ENCODE measurements at regions not wholly inside any gene's neighbourhood (a gene's known extent, or its start where the extent isn't known, plus 50 kb on each side); places are given as distances from the start of the nearest gene placed in this dataset.
"Not testable (repeated sequence)": the region's sequence is repeated elsewhere in the genome, so short reads cannot be mapped to it uniquely, and the experiment has no call there.

DNA sequence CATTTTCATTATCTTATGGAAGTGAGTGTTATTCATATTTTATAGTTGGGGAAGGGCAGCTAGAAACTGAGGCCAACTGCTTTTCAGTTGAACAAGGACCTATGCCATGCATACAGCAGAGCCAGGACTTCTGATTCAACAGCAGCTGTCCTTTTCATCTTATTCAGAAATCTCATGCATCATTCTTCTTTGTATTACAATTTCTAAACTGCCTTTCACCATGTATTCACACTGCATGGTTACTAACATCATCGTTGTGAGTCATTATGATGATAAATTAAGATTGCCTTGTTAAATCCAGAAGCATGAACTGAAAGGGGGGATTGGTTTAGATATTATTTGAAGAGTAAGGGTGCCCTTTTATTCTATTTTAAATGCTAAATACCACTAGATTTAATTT is 1470.1 kb upstream of the GOT2 start:
- no peak for DNase-seq

DNA sequence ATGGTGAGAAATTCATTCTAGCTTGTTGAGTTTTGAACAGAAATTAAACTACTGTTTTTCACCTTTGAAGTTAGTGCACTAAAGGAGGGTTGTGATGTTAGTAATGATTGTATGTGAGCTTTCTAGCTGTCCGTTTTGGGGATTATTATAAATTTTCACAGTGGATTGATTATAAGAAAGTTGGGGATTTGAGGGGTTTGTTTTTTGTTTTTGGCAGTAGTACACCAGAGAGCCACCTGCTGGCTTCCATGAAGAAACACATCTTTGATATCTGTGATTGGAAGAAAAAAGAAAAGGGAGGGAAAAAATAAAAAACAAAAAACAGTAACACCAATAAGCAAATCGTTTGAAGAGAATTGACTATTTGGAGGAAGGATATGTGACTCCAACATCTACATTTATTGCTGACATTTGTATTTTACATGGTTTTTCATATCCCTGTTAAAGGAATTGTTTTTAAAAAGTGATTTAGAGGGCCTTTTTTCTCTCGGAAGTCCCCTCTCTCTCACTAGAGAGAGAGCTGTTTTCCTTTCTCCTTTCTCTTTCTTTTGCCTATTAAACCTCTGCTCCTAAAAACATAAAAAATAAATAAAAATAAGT is 1469.5 kb upstream of the GOT2 start:
- DNase-seq, result peak; percentile 0

DNA sequence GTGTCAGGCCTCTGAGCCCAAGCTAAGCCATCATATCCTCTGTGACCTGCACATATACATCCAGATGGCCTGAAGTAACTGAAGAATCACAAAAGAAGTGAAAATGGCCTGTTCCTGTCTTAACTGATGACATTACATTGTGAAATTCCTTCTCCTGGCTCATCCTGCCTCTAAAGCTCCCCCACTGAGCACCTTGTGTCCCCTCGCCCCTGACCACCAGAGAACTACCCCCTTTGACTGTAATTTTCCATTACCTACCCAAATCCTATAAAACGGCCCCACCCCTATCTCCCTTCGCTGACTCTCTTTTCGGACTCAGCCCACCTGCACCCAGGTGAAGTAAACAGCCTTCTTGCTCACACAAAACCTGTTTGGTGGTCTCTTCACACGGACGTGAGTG is 1466.6 kb upstream of the GOT2 start:
- DNase-seq, result not testable (repeated sequence)

DNA sequence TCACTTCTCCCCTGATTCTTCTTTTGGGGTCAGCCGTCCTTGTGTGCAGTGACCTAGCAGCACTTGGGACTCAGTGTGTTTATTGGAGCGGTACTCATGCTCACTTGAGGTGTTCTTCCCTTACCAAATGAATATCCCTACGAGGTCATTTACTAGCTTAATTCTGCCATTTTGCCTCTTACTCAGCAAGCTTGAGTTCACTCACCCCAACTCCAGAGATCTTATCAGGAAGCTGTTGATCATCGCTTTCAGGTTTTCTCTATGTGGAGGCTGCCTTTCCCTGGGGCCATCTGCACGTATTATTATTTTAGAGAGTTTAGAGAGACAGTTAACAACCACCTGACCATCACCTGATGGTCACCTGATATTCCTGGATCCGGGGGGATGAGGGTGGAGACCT is 1466.0 kb upstream of the GOT2 start:
- no peak for DNase-seq

DNA sequence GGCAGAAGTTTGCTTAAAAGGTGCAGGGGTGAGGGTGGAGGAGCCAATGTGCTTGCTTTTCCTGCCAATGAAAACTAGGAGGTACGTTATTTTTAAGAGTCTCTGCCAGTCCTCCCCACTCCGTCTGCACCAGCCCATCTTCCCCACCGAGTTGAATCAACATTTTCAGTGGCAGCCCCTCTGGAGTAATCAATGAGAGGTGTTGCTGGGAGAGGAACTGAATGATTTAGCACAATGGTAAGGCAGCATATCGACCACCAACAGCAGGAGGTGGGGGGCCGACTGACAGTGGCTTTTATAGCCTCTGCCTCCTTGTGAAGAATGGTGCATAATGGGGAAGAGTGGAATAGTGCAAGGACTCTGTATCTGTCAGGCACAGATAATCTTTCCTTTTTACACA is 1465.0 kb upstream of the GOT2 start:
- DNase-seq, result no peak

DNA sequence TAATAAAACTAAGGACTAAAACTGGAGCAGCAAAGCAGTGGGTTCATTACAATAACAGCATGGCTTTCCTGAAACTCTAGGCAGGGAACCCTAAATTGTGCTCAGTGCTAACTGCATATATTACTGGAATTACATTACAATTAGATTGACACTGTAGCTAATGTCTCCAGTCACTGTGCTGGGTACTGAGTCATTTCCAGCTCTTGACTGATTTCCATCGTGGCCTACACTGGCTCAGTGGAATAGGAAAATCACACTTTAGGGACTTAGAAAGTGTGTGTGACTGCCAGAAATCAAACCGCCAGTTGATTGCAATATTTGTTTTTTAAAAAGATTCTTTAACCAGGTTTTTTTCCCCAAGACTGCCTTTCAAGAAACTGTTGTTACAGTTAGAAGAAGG is 1447.4 kb upstream of the GOT2 start:
- no peak for DNase-seq

DNA sequence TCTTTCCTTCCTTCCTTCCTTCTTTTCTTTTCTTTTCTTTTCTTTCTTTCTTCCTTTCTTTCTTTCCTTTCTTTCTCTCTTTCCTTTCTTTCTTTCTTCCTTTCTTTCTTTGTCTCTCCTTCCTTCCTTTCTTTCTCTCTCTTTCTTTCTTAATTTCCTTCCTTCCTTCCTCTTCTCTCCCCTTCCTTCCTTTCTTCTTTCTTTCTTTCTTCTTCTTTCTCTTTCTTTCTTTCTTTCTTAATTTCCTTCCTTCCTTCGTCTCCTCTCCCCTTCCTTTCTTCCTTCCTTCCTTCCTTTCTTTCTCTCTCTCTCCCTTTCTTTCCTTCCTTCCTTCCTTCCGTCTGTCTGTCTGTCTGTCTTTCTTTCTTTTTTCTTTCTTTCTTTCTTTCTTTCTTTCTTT is 1446.5 kb upstream of the GOT2 start:
- DNase-seq, result no peak

DNA sequence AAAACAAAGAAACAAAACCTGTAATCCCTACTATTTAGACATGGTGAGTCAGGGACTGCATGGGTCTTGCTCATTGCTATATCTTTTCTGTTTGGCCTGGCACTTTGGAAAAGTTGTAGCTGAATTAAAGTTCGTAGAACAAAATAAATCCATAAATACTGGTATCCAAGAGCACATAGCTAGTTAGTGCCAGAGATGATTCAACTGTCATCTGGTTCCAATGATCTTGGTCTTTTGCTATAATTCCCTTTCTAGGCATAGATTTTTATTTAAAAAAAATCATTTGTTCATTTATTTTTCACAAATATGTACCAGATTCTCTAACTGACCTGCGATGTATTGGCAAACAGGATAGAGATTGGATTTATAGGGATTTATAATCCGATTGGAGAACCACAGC is 1436.1 kb upstream of the GOT2 start:
- DNase-seq, result no peak

DNA sequence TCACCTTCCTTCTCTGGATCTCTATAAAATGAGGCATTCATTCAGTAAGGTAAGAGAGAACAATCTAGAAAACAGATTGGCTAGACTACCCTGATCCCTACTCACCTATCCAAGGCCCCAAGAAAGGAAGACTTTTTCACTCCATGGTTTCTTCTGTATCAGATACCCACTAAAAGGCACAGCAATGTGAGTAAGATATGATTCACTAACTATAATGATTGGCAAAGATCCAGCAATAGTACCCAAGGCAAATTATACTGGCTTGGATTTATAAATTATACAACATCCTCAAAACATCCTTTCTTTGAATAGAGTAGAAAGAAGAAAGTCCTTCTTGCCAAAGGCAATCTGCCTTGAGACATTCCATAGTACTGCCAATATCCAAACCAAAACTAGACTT is 1432.0 kb upstream of the GOT2 start:
- no peak for DNase-seq

DNA sequence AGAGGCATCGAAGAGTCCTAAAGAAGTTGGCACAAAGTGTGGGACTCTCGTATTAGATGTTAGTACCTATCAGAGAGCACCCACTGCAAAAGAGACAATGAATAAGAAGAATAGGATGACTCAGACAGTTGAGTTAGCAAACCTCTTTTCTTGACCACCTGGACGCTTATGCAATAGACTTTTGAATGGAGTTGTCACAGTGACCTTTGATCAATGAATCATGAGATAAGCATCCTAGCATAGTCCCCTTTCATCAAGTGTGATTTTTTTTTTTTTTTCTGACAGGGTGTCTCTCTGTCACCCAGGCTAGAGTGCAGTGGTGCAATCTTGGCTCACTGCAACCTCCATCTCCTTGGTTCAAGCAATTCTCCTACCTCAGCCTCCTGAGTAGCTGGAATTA is 1417.9 kb upstream of the GOT2 start:
- no peak for DNase-seq

DNA sequence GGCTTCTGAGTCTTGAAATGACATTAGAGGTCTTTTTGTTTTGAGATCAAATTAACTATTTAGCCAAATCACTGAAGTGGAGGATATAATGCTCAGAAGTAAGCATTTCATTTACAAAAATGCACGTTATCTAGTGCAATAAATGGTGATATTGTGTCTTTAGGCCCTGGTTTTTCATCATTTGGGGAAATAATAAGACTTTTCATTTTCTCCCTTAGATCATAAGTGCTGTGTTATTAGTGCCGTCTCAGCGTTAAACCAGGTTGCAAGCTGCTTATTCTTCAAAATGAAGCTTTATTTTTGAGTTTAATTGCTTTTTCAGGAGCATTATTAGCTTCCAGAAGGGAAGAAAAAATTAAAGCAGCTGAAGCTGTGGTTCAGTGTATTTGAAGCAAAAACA is 1416.8 kb upstream of the GOT2 start:
- DNase-seq, result no peak

DNA sequence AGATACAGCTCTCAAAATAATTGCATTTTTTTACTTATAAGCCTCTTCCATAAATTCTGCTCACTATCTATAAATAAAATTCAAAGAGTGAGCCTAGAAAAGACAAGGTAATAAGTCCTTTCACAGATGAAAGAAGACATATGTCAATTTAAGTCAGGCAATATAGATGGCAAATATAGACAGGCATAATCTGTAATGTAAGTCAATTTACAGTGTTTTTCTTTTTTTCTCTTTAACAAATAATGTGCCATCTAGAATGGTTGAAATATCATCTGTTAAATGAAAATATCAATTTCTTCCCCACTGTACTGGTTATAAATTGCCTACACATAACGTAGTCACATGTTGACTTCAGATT is 1409.2 kb upstream of the GOT2 start:
- DNase-seq, result no peak

DNA sequence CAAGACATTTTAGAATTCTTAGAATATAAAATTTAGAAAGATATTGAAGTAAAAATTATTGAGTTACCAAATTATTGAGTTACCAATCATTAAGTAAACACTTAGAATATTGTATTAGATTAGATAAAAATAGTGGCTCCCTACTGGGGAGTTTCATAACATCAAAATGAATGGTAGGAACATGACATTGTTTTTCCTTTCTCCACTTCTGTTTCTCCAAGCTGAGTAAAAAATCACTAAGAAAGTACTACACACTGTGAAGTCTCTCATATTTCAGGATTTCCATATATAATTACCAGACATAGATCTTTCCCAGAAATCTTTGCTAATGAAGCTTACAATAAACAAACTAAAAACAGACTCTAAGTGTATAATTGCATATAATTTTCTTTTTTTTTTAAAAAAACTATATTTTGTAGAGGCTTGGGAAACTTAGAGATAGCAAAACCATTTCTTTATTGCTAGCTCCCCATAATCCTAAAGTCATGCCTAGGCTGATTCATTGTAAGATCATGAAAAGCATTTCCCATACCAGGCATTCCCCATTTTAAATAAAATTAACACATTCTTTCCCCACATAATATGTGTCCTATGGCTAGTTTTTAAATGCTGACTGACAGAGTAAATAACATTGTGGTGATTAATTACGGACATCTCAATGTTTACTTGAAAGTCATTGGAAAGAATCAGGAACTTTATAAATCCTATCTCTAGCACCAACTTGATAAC is 1408.7 kb upstream of the GOT2 start:
- no peak for DNase-seq

DNA sequence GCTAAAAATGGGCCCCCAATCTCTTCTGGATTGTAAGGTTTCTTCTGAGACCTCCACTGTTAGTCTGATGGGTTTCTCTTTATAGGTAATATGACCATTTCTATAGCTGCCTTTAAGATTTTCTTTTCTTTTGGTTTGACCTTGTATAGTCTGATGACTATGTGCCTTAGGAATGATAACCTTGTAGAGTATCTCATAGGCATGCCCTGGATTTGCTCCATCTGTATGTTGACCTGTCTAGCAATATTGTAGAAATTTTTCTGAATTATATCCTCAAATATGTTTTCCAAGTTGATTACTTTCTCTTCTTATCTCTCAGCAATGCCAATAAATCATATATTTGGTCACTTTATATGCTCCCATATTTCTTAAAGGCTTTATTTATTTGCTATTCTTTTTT is 1403.8 kb upstream of the GOT2 start:
- DNase-seq, result no peak

DNA sequence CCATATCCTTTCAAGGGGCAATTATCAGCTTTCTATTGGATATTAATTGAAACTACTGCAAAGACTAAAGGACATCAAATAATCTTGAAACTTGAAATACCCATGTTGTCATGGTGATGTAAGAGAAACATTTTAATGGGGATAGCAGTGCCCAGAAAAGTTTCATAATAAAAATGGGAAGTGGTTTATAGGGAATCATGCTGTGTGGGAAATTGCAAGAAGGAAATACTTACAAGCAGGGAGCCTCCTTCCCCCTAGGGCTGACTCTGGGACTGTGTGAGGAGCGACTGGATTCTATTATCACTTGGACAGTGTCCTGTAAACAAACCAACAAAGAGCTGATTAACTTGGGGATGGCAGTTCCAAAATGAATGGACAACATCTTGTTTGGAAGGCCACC is 1393.1 kb upstream of the GOT2 start:
- DNase-seq, result no peak

DNA sequence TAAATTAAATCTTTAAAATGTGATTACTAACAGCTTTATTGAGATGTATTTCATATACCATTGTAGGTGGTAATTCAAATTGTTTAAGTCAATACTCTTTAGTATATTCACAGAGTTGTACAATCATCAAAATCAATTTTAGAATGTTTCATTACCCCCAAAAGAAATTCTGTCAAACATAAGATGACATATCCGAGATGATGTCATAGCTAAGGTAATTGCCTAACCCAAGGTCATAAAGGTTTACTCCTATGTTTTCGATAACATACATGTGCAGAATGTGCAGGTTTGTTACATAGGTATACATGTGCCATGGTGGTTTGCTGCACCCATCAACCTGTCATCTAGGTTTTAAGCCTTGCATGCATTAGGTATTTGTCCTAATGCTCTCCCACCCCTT is 1392.0 kb upstream of the GOT2 start:
- DNase-seq, result not testable (repeated sequence)

DNA sequence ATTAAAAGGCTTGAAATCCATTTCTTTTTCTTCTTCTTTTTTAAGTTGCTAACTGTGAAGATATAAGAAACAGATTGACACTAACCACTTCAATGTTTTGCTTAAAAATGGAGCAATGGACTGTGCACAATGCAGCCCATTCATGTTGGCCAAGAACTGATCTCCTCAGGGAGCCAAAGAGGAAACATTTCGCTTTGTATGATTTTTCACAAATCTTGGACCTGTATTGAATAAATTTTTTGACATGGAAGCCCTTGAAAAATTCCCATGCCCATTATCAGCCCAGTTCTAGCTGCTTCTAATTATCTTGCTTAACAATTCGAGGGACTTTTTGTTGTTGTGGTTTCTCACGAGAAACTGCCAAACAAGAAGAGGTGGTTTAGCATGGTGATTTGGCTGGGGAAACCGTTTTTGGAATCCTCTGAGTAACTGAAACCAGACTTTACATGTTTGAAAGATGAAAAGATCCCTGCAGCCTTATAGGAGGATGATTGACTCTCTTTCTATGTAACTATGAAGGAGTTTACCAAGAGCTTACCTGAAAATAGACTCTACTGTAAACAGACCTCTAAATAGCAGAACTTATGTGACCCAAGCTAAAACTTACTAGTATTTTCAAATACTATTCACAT is 1389.4 kb upstream of the GOT2 start:
- no peak for DNase-seq

DNA sequence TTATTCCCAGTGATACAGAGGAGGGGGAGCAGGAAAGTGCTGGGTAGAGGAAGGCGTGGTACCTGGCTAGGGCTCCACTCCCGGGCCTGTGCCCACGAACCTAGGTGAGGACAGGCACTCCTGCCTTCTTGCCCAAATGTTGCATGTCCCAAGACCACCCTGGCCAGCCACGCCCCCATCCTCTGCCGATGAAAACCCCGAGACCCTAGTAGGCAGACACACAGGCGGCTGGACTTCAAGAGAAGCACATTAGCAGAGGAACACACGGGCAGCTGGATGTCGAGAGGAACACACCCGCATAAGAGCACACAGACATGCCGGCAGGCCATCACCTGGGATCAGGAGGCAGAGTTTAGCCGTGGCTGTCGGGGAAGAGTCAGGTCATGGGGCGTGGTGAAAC is 1386.5 kb upstream of the GOT2 start:
- no peak for DNase-seq

DNA sequence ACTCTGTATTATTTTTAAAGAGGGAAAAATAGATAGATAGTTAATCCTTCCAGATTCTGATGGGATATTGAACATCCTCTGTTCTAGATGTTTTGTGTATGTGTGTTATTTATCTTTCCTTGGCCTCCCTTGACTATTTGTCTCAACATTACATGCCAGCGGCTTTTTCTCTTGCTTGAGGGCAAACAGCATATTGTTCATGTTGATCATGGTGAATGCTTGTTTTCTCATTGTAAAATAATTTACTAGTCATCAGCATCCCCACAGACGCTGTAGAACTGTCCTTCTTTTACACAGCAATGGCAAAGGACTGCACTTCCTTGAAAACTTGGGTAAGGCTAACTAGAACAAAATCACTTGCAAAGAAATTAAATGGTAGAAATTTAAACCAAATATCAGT is 1376.4 kb upstream of the GOT2 start:
- no peak for DNase-seq

DNA sequence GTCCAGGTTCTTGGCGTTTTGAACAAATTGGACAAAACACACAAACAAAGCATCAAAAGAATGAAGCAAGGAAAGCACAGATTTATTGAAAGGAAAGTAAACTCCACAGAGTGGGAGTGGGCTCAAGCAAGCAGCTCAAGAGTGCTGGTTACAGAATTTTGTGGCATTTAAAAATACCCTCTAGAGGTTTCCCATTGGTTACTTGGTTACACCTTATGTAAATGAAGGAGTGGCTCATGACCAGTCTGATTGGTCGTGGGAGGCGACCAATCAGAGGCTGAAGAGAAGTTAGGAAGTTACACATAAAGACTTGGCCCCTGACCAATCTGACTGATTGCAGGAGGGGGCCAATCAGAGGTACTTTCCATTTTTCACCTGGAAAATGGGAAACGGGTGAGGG is 1373.8 kb upstream of the GOT2 start:
- no peak for DNase-seq

DNA sequence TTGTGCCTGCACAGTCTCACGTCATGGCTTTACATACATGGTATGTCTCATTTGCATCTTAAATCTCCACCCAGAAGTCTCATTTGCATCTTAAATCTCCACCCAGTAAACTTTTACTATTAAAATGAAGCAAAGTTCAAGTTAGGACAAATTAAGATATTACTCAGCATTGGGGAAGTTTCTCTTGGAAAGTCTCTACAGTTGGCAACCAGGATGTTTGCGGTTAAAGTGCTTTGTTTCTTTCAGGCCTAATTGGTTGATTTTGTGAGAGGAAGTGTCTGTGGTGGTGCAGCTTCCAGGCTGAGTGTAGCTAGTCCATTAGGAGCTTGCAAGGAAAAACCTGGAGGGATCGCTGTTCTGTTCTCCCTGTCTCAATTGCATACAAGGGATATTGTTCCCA is 1373.3 kb upstream of the GOT2 start:
- DNase-seq, result no peak

DNA sequence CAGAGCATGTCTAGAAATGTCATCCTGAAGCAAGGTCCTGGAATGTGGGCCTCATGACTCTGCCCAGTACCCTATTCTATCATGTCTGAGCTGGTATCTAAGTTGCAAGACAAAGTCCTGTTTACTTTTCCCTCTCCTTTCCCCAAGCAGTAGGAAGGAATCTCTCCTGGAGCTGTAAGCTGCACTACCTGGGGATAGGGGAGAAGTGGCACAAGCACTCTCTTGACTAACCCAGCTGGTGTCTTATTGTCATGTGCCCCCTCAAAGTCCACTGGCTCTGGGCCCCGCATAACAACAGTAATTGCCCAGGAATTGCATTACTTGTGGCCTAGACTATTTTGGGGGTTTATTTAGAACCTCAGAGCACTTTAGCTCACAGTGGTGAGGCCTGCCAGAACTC is 1366.3 kb upstream of the GOT2 start:
- DNase-seq, result no peak

DNA sequence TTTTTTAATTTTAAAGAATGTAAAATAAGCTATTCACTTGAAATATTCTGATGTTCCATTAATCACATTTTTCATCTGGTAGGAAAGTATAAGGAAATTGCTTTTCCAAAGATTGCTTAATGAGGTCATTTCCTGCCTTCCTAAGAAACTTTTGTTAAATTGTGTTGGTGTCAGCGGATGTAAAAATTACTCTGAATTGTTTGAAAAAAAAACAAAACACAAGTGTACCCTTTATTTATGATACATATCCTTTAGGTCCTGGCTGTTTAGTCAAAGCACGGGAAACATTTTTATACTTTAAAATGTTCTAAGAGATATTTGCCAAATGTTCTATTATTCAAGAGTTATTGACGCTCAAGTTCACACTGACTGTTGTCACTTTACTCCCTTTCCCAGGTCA is 1357.4 kb upstream of the GOT2 start:
- DNase-seq, result no peak

DNA sequence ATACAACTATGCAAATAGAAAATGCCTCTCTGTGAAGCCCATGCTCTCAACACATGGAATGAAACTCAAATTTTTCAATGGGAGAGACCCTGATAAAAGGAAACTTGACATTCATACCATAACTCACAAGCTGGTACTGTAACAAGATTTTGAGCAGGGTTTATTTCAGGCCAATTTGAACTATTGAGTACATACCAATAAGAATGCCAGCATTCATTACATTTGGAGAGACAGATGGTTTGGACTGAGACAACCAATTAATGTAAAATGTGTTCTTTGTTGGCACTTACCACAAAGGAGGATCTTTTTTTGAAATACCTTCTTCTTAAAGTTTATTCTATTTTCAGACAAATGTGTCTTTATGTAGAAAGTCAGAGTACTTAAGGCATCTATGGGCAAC is 1357.0 kb upstream of the GOT2 start:
- DNase-seq, result no peak

DNA sequence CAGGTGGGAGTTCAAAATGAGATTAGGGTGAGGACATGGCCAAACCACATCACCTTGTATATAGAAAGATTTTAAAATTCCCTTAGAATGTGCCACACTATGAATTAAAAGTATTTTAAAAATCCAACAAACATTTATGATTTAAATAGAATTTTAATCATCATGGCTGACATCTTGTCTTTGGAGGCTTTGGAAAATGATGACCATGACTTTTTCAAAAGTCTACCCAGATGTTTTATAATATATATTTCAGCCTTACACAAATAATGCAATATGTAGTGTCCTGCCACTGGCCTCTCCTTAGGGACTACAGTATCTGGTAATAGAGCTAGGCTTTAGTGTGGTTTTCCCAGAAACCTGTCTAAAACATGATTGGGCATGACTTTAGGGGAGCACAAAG is 1353.4 kb upstream of the GOT2 start:
- DNase-seq, result no peak

Measured in DMS153 (cell line).